HFFc6 (cell line): ENCODE measurements at regions not wholly inside any gene's neighbourhood (a gene's known extent, or its start where the extent isn't known, plus 50 kb on each side); places are given as distances from the start of the nearest gene placed in this dataset.

Experiments used
- DNase-seq: peaks from one replicate; pipeline ENCODE4 v3.0.0-alpha.2; 2018
- H3K27ac Mint-ChIP-seq: 2 replicates; pipeline ENCODE4 v1.8.0; 2020; ENCODE audit warnings: mild to moderate bottlenecking, mixed read lengths
- H3K27me3 Mint-ChIP-seq: 2 replicates; pipeline ENCODE4 v1.8.0; 2021; ENCODE audit warnings: mild to moderate bottlenecking, moderate library complexity, mixed read lengths; ENCODE audit not compliant: insufficient read depth
- H3K36me3 Mint-ChIP-seq: 2 replicates; pipeline ENCODE4 v1.8.0; 2021; ENCODE audit warnings: low read depth, mixed read lengths
- H3K4me1 Mint-ChIP-seq: 2 replicates; pipeline ENCODE4 v1.8.0; 2020; ENCODE audit warnings: low read depth, mixed read lengths
- H3K4me3 Mint-ChIP-seq: 2 replicates; pipeline ENCODE4 v1.8.0; 2020; ENCODE audit warnings: mild to moderate bottlenecking, moderate library complexity, mixed read lengths
- H3K9me3 Mint-ChIP-seq: 2 replicates; pipeline ENCODE4 v1.8.0; 2020; ENCODE audit warnings: mild to moderate bottlenecking, mixed read lengths
- TF ChIP-seq, protein P1 (sequence below): fragments of 200-600 bp; sonication (generic); IDR thresholded peaks from 2 replicates; pipeline ENCODE4 v1.5.0; 2021; ENCODE audit warnings: antibody characterized with exemption, mild to moderate bottlenecking

DNA sequence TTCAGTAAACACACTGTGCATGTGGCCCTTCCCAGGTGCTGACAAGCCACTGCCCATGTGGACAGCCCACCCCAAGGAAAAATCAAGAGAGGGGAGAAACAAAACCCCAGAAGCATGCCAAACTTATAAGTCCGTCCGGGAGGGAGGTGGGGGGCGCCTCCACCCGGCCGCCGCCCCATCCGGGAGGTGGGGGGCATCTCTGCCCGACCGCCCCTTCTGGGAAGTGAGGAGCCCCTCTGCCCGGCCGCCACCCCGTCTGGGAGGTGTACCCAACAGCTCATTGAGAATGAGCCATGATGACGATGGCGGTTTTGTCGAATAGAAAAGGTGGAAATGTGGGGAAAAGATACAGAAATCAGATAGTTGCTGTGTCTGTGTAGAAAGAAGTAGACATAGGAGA is 53.8 kb upstream of the C2CD4B start:
- Mint-ChIP-seq H3K4me3 (no peak overlapping the region), H3K27me3 (peaks cover 15% of the 10 kb centered on the region), H3K27ac (no peak overlapping the region), H3K9me3 (peaks cover 14% of the 10 kb centered on the region), H3K4me1 (no peaks in the 10 kb centered on the region), H3K36me3 (no peaks in the 10 kb centered on the region)
- no peak for DNase-seq
- TF ChIP-seq, protein P1, sequence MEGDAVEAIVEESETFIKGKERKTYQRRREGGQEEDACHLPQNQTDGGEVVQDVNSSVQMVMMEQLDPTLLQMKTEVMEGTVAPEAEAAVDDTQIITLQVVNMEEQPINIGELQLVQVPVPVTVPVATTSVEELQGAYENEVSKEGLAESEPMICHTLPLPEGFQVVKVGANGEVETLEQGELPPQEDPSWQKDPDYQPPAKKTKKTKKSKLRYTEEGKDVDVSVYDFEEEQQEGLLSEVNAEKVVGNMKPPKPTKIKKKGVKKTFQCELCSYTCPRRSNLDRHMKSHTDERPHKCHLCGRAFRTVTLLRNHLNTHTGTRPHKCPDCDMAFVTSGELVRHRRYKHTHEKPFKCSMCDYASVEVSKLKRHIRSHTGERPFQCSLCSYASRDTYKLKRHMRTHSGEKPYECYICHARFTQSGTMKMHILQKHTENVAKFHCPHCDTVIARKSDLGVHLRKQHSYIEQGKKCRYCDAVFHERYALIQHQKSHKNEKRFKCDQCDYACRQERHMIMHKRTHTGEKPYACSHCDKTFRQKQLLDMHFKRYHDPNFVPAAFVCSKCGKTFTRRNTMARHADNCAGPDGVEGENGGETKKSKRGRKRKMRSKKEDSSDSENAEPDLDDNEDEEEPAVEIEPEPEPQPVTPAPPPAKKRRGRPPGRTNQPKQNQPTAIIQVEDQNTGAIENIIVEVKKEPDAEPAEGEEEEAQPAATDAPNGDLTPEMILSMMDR: no peak

DNA sequence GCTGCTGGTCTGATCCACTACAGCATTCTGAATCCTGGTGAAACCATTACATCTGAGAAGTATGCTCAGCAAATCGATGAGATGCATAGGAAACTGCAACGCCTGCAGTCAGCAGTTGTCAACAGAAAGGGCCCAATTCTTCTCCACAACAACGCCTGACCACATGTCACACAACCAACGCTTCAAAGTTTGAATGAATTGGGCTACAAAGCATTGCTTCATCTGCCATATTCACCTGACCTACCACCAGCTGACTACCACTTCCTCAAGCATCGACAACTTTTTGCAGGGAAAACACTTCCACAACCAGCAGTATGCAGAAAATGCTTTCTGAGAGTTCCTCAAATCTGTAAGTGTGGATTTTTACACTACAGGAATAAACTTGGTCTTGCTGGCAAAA is 54.7 kb upstream of the C2CD4B start:
- no peak overlapping the region for H3K4me3 Mint-ChIP-seq
- H3K27me3 Mint-ChIP-seq: peaks cover 13% of the 10 kb centered on the region
- TF ChIP-seq, protein P1: no peak
- no peak for DNase-seq
- no peak overlapping the region for H3K27ac Mint-ChIP-seq
- no peaks in the 10 kb centered on the region for H3K36me3 Mint-ChIP-seq
- peaks cover 14% of the 10 kb centered on the region for H3K9me3 Mint-ChIP-seq
- H3K4me1 Mint-ChIP-seq: no peaks in the 10 kb centered on the region

DNA sequence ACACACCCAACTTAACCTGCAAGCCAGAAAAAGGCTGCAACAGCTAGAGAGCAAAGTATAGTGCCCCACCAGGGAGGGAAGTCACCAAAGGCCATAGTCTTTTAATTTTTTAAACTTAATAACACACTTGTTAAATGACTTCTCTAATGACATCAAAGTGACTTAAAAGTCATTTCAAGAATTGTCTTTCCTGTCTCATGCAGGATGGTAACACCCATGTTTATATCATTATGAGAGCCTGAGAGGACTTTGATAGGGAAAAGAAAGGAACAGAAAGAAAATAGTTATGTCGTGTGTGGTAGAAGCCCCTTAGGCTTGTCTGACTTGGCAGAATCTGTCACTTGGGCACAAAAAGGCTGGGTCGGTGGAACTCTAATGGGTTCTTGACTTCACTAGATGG is 57.9 kb upstream of the C2CD4B start:
- Mint-ChIP-seq H3K27ac (no peak overlapping the region), H3K36me3 (no peaks in the 10 kb centered on the region), H3K4me3 (no peak overlapping the region), H3K9me3 (no peaks in the 10 kb centered on the region), H3K27me3 (peaks cover 18% of the 10 kb centered on the region), H3K4me1 (no peaks in the 10 kb centered on the region)
- no peak for DNase-seq
- TF ChIP-seq, protein P1: no peak

DNA sequence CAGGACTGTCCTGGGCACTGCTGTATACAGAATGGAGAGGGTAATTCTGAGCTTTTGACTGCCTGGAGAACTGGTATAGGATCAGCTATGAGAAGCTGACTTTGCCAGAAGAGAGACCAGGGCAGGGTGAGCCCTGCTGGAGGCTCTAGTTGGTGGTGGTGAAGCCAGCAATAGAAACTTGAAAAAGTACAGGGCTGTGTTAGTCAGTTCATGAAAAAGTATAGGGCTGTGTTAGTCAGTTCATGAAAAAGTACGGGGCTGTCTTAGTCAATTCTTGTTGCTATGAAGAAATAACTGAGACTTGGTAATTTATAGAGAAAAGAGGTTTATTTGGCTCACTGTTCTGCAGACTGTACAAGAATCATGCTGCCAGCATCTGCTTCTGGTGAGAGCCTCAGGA is 63.5 kb upstream of the C2CD4B start:
- DNase-seq: no peak
- no peaks in the 10 kb centered on the region for H3K36me3 Mint-ChIP-seq
- TF ChIP-seq, protein P1: no peak
- H3K27me3 Mint-ChIP-seq: peaks cover 13% of the 10 kb centered on the region
- no peak overlapping the region for H3K27ac Mint-ChIP-seq
- no peak overlapping the region for H3K4me3 Mint-ChIP-seq
- peaks cover 4% of the 10 kb centered on the region; the same call in 1 of the 2 replicates for H3K9me3 Mint-ChIP-seq
- no peaks in the 10 kb centered on the region for H3K4me1 Mint-ChIP-seq

DNA sequence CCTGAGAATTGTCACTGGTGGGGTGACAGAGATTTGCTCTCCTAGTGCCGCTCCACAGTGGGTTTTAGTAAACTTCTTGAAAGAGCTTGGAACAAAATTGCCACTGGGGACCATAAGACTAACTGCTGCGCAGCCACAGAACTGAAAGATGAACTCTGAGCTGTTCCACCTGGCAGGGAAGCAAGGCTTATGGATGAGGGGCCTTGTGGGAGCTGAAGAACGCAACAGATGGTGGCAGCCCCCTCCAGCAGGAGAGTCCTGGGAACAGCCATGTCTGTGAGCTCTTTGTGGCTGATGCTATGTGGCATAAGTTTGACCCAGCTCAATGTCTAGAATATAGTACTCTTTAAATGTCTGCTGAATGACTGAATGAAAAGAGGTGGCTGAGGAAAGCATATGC is 66.8 kb upstream of the C2CD4B start:
- no peaks in the 10 kb centered on the region for H3K4me1 Mint-ChIP-seq
- DNase-seq: no peak
- peaks cover 9% of the 10 kb centered on the region for H3K27me3 Mint-ChIP-seq
- peaks cover 4% of the 10 kb centered on the region; the same call in 1 of the 2 replicates for H3K9me3 Mint-ChIP-seq
- TF ChIP-seq, protein P1: no peak
- no peak overlapping the region for H3K27ac Mint-ChIP-seq
- no peak overlapping the region for H3K4me3 Mint-ChIP-seq
- no peaks in the 10 kb centered on the region for H3K36me3 Mint-ChIP-seq
